AG04450 (cell line): ENCODE measurements at regions not wholly inside any gene's neighbourhood (a gene's known extent, or its start where the extent isn't known, plus 50 kb on each side); places are given as distances from the start of the nearest gene placed in this dataset.

Source experiments
- CTCF ChIA-PET: fragments of 300-600, 350-600 bp; formaldehyde crosslinking; extraction: SDS; loops from one replicate; lab custom pipeline; 2022; ENCODE audit warnings: antibody characterized with exemption, inconsistent platforms; lab: Charles Lee
- POLR2A ChIA-PET: fragments of 350-600 bp; formaldehyde crosslinking; extraction: SDS; loops from one replicate; lab custom pipeline; 2021; ENCODE audit warnings: antibody characterized with exemption, inconsistent platforms; lab: Yijun Ruan, JAX
- DNase-seq: peaks from one replicate; pipeline ENCODE4 v3.0.0-alpha.2; 2011; ENCODE audit warnings: low read depth, low spot score
- H3K27ac ChIP-seq: one replicate; pipeline ENCODE4 v1.5.1; 2012; ENCODE audit warnings: low read depth, low read length, control low read depth
- H3K27me3 ChIP-seq: one replicate; pipeline ENCODE4 v1.6.0; 2012; ENCODE audit warnings: low read length; ENCODE audit not compliant: control insufficient read depth, insufficient read depth
- H3K4me3 ChIP-seq: 2 replicates; pipeline ENCODE4 v1.5.1; 2011; ENCODE audit warnings: mild to moderate bottlenecking, low read depth, low read length, control low read depth
- H3K9me3 ChIP-seq: 2 replicates; pipeline ENCODE4 v1.5.1; 2012; ENCODE audit warnings: low read length; ENCODE audit not compliant: control insufficient read depth, insufficient read depth
- TF ChIP-seq, protein P1 (sequence below): IDR thresholded peaks from 2 replicates; pipeline ENCODE4 v1.5.1; 2011; ENCODE audit warnings: low read depth, low read length, control low read depth, inconsistent platforms

DNA sequence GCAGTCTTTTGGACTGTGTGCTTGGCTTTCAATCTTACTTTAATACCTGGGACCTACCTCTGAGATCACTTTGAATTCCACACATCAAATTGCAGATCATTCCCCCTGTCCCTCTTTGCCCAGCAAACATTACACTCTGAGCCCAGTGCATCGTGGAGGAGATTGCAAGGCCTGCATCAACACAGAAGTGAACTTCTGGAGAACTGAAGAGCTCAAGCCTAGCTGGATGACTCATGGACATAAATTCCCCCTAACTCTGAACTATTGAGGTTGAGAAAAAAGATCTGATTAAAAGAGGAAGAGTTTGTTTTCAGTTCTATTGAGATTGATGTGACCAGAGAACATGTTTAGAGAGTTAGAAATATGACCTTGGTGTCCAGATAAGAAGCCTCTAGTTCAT is 316.0 kb upstream of the DMAC1 start:
- TF ChIP-seq, protein P1, sequence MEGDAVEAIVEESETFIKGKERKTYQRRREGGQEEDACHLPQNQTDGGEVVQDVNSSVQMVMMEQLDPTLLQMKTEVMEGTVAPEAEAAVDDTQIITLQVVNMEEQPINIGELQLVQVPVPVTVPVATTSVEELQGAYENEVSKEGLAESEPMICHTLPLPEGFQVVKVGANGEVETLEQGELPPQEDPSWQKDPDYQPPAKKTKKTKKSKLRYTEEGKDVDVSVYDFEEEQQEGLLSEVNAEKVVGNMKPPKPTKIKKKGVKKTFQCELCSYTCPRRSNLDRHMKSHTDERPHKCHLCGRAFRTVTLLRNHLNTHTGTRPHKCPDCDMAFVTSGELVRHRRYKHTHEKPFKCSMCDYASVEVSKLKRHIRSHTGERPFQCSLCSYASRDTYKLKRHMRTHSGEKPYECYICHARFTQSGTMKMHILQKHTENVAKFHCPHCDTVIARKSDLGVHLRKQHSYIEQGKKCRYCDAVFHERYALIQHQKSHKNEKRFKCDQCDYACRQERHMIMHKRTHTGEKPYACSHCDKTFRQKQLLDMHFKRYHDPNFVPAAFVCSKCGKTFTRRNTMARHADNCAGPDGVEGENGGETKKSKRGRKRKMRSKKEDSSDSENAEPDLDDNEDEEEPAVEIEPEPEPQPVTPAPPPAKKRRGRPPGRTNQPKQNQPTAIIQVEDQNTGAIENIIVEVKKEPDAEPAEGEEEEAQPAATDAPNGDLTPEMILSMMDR, result no peak
- POLR2A ChIA-PET, result no interaction called here

DNA sequence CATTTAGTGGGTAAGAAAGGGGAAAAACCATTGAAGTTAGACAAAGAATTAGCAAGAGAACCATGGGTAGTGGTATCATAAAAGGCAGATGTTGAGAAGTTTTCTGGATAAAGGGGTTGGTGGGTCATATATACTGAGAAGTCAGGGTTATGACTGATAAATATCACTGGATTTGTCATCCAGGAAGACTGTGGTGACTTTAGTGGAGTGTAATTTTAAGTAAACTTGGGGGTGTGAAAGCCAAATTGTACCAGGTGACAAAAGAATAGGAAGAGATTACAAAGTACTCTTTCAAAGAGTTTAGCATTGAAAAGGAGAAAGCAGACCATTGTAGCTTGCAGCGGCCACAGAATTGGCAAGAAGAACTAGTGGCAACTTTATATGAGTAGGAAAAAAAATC is 315.2 kb upstream of the DMAC1 start:
- no peak overlapping the region for H3K27ac ChIP-seq
- DNase-seq, result no peak
- ChIA-PET POLR2A (no interaction called here), CTCF (no interaction called here)
- H3K4me3 ChIP-seq, result no peak overlapping the region
- H3K9me3 ChIP-seq, result no peaks in the 10 kb centered on the region; the same call in 1 of the 2 replicates
- H3K27me3 ChIP-seq, result no peaks in the 10 kb centered on the region
- TF ChIP-seq, protein P1, result no peak

More for the DNA sequence above, 316.0 kb upstream of the DMAC1 start:
- no peaks in the 10 kb centered on the region; the same call in 1 of the 2 replicates for H3K9me3 ChIP-seq
- H3K4me3 ChIP-seq, result no peak overlapping the region
- no peaks in the 10 kb centered on the region for H3K27me3 ChIP-seq
- H3K27ac ChIP-seq, result no peak overlapping the region
- DNase-seq, result no peak
- CTCF ChIA-PET, result no interaction called here

DNA sequence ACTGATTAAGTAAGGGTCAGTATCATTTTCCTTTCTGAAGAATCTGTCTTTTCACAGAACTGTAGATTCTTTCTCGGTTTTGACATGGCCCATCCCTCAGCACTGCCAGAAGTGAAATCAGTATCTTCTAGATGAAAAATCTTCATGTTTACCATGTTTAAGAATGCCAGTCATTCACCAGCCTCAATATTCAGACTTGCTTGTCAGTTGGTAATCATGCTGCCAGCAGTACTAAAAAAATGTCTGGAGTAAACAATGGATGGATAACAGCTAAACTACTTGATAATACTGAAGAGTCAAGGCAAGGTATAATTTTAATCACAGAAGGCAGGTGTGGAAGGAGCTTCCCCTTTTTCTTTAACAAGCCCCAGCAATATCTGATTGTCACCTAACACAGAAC is 306.8 kb upstream of the DMAC1 start:
- H3K27me3 ChIP-seq, result no peaks in the 10 kb centered on the region
- no peak overlapping the region for H3K4me3 ChIP-seq
- CTCF ChIA-PET, result no interaction called here
- no peaks in the 10 kb centered on the region; the same call in 1 of the 2 replicates for H3K9me3 ChIP-seq
- TF ChIP-seq, protein P1, result no peak
- POLR2A ChIA-PET, result no interaction called here
- DNase-seq, result no peak
- no peak overlapping the region for H3K27ac ChIP-seq

DNA sequence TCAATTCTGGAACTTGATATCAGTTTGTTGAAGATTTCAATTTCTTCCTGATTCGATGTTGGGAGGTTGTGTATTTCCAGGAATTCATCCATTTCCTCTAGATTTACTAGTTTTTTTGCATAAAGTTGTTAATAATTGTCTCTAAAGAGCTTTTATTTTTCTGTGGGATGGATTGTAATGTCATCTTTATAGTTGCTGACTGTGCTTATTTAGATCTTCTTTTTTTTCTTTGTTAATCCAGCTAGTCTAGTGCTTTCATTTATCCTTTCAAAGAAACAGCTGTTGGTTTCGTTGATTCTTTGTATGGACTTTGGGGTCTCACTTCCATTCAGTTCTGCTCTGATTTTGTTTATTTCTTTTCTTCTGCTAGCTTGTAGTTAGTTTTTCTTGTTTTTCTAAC is 302.0 kb upstream of the DMAC1 start:
- TF ChIP-seq, protein P1, result no peak
- Histone ChIP-seq H3K27ac (no peak overlapping the region), H3K9me3 (peaks cover 4% of the 10 kb centered on the region; the same call in 1 of the 2 replicates), H3K4me3 (no peak overlapping the region), H3K27me3 (no peaks in the 10 kb centered on the region)
- POLR2A ChIA-PET, result no interaction called here
- CTCF ChIA-PET, result interaction anchor here (0.6 kb wide), 1 partner anchor 450 kb away, joined by 3 read pairs; no protein-coding TSS in a partner anchor
- no peak for DNase-seq

DNA sequence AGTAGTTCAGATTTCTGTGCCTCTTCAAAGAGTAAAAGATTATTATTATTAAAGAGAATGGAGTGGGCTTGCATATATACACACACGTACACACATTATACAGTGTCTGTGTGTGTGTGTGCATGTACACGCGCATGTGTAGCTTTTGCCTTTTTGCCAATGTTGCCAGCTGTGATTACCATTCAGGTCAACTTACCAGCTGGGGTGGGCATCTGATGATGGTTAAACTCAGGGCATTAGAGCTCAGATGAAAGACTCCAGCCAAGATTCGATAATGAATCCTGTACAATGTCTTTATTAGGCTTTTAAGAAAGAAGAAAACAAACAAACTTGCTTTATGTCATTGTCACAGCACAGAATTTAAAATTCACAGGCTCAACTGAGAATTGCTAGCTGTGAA is 296.5 kb upstream of the DMAC1 start:
- DNase-seq, result no peak
- POLR2A ChIA-PET, result no interaction called here

More for the DNA sequence above, 296.5 kb upstream of the DMAC1 start:
- CTCF ChIA-PET, result no interaction called here
- Histone ChIP-seq H3K9me3 (peaks cover 4% of the 10 kb centered on the region; the same call in 1 of the 2 replicates), H3K4me3 (no peak overlapping the region), H3K27ac (no peak overlapping the region), H3K27me3 (no peaks in the 10 kb centered on the region)
- TF ChIP-seq, protein P1, result no peak
